IMR-90 (cell line): ENCODE measurements at regions not wholly inside any gene's neighbourhood (a gene's known extent, or its start where the extent isn't known, plus 50 kb on each side); places are given as distances from the start of the nearest gene placed in this dataset.

Experiments
- ATAC-seq: fragments of 200-7000 bp; cut with Tn5 transposase; 2 replicates; pipeline ENCODE4 v1.9.1; 2020; ENCODE audit warnings: low read depth, mild to moderate bottlenecking, moderate library complexity
- BruUV-seq: library from RNA; stranded (reverse); fragments of 400-500 nt; replicated peaks from 2 replicates; lab custom pipeline; 2021; lab: Mats Ljungman, UMichigan
- CTCF ChIA-PET: fragments of 300-600 bp; formaldehyde crosslinking; extraction: SDS; loops from one replicate; lab custom pipeline; 2021; ENCODE audit warnings: antibody characterized with exemption; lab: Yijun Ruan, JAX
- POLR2A ChIA-PET: fragments of 300-600 bp; sonication (Branson Sonifier 250); formaldehyde crosslinking; loops from one replicate; lab custom pipeline; 2022; ENCODE audit warnings: antibody characterized with exemption; ENCODE audit not compliant: unreplicated experiment; lab: Charles Lee
- DNase-seq: peaks from one replicate; pipeline ENCODE4 v3.0.0; 2013
- H2AFZ ChIP-seq: replicated peaks from 2 replicates; pipeline ENCODE3; 2013; ENCODE audit warnings: low read length, mild to moderate bottlenecking; ENCODE audit not compliant: poor library complexity
- H2AK5ac ChIP-seq: 2 replicates; pipeline ENCODE4 v1.6.1; 2013; ENCODE audit warnings: low read depth, low read length, inconsistent platforms
- H2AK9ac ChIP-seq: replicated peaks from 2 replicates; pipeline ENCODE3; 2013; ENCODE audit warnings: mild to moderate bottlenecking, low read depth, low read length, moderate library complexity; ENCODE audit not compliant: poor library complexity
- H2BK120ac ChIP-seq: 2 replicates; pipeline ENCODE4 v1.6.1; 2013; ENCODE audit warnings: low read depth, low read length, inconsistent platforms
- H2BK15ac ChIP-seq: 3 replicates; pipeline ENCODE4 v1.6.1; 2013; ENCODE audit warnings: low read depth, low read length, inconsistent platforms
- H2BK20ac ChIP-seq: 2 replicates; pipeline ENCODE4 v1.6.1; 2013; ENCODE audit warnings: low read depth, mild to moderate bottlenecking, inconsistent platforms, low read length, moderate library complexity
- H2BK5ac ChIP-seq: 2 replicates; pipeline ENCODE4 v1.6.1; 2013; ENCODE audit warnings: mild to moderate bottlenecking, low read depth, low read length, inconsistent platforms; ENCODE audit not compliant: poor library complexity, severe bottlenecking
- H3K14ac ChIP-seq: replicated peaks from 2 replicates; pipeline ENCODE4 v1.6.1; 2013; ENCODE audit warnings: low read depth, low read length, inconsistent platforms
- H3K18ac ChIP-seq: 2 replicates; pipeline ENCODE4 v1.6.1; 2013; ENCODE audit warnings: low read depth, low read length, control low read depth
- H3K23ac ChIP-seq: 2 replicates; pipeline ENCODE4 v1.6.1; 2013; ENCODE audit warnings: low read depth, low read length, inconsistent platforms
- H3K27ac ChIP-seq: 2 replicates; pipeline ENCODE4 v1.5.1; 2013; ENCODE audit warnings: mild to moderate bottlenecking, control low read depth, low read length; ENCODE audit not compliant: insufficient read depth
- H3K27me3 ChIP-seq: 2 replicates; pipeline ENCODE4 v1.6.1; 2013; ENCODE audit warnings: low read length; ENCODE audit not compliant: control insufficient read depth, insufficient read depth
- H3K36me3 ChIP-seq: 2 replicates; pipeline ENCODE4 v1.6.1; 2013; ENCODE audit warnings: low read length, mixed read lengths; ENCODE audit not compliant: control insufficient read depth, insufficient read depth
- H3K4ac ChIP-seq: 2 replicates; pipeline ENCODE4 v1.6.1; 2013; ENCODE audit warnings: low read depth, low read length, inconsistent platforms
- H3K4me1 ChIP-seq: 2 replicates; pipeline ENCODE4 v1.6.1; 2013; ENCODE audit warnings: low read length, mixed read lengths; ENCODE audit not compliant: control insufficient read depth, insufficient read depth
- H3K4me2 ChIP-seq: 2 replicates; pipeline ENCODE4 v1.6.1; 2013; ENCODE audit warnings: low read depth, mild to moderate bottlenecking, control low read depth, low read length, moderate library complexity
- H3K4me3 ChIP-seq: 2 replicates; pipeline ENCODE4 v1.5.1; 2013; ENCODE audit warnings: low read depth, mild to moderate bottlenecking, control low read depth, low read length, moderate library complexity; ENCODE audit not compliant: insufficient read depth
- H3K56ac ChIP-seq: 2 replicates; pipeline ENCODE4 v1.6.1; 2013; ENCODE audit warnings: low read length, inconsistent platforms; ENCODE audit not compliant: insufficient read depth; ENCODE audit errors: extremely low read depth
- H3K79me1 ChIP-seq, 2 experiments: 2 replicates each; pipeline ENCODE4 v1.6.1; 2013; ENCODE audit warnings: low read length in 2 of 2, inconsistent platforms in 1 of 2, low read depth in 1 of 2
- H3K9ac ChIP-seq: 2 replicates; pipeline ENCODE4 v1.6.1; 2013; ENCODE audit warnings: low read depth, low read length, control low read depth
- H3K9me1 ChIP-seq: 2 replicates; pipeline ENCODE4 v1.6.1; 2013; ENCODE audit warnings: low read length, inconsistent platforms; ENCODE audit not compliant: insufficient read depth
- H3K9me3 ChIP-seq: 2 replicates; pipeline ENCODE4 v1.6.1; 2013; ENCODE audit warnings: low read length; ENCODE audit not compliant: control insufficient read depth, insufficient read depth
- H4K20me1 ChIP-seq: 2 replicates; pipeline ENCODE4 v1.6.1; 2013; ENCODE audit warnings: low read length, inconsistent platforms; ENCODE audit not compliant: insufficient read depth
- H4K5ac ChIP-seq: 2 replicates; pipeline ENCODE4 v1.6.1; 2013; ENCODE audit warnings: mild to moderate bottlenecking, low read depth, low read length, control low read depth
- H4K8ac ChIP-seq, 2 experiments: 2 replicates each; pipeline ENCODE4 v1.6.1; 2013; ENCODE audit warnings: low read depth in 2 of 2, low read length in 2 of 2, control low read depth in 1 of 2, inconsistent platforms in 1 of 2
- H4K91ac ChIP-seq: 2 replicates; pipeline ENCODE4 v1.6.1; 2013; ENCODE audit warnings: low read depth, low read length, inconsistent platforms; ENCODE audit not compliant: insufficient read depth
- CHD1 ChIP-seq: IDR thresholded peaks from 2 replicates; pipeline ENCODE4 v1.6.1; 2012; ENCODE audit warnings: low read depth, low read length, improper control_type of control experiment
- CTCF ChIP-seq: conservative IDR thresholded peaks from 2 replicates; pipeline ENCODE4 v1.5.1; 2012; ENCODE audit warnings: mild to moderate bottlenecking, low read depth, low read length, improper control_type of control experiment
- FOS ChIP-seq: fragments of 150-350 bp; IDR thresholded peaks from 2 replicates; pipeline ENCODE4 v1.6.1; 2016; ENCODE audit warnings: low read depth, low read length
- MAFK ChIP-seq: IDR thresholded peaks from 2 replicates; pipeline ENCODE4 v1.6.1; 2012; ENCODE audit warnings: low read depth, low read length, improper control_type of control experiment
- MAZ ChIP-seq: IDR thresholded peaks from 2 replicates; pipeline ENCODE4 v1.6.1; 2012; ENCODE audit warnings: low read depth, mild to moderate bottlenecking, low read length, improper control_type of control experiment, moderate library complexity, borderline replicate concordance
- MXI1 ChIP-seq: IDR thresholded peaks from 2 replicates; pipeline ENCODE4 v1.6.1; 2012; ENCODE audit warnings: low read depth, mild to moderate bottlenecking, low read length, moderate library complexity, borderline replicate concordance
- NFE2L2 ChIP-seq: fragments of 150-350 bp; IDR thresholded peaks from 2 replicates; pipeline ENCODE4 v1.6.1; 2016; ENCODE audit warnings: low read depth, mild to moderate bottlenecking, low read length
- POLR2A ChIP-seq: IDR thresholded peaks from 2 replicates; pipeline ENCODE4 v1.6.1; 2012; ENCODE audit warnings: mild to moderate bottlenecking, low read depth, low read length
- RAD21 ChIP-seq: IDR thresholded peaks from 2 replicates; pipeline ENCODE4 v1.6.1; 2012; ENCODE audit warnings: low read length, improper control_type of control experiment
- RCOR1 ChIP-seq: IDR thresholded peaks from 2 replicates; pipeline ENCODE4 v1.6.1; 2012; ENCODE audit warnings: mild to moderate bottlenecking, low read length, improper control_type of control experiment; ENCODE audit not compliant: insufficient replicate concordance
- RFX5 ChIP-seq: IDR thresholded peaks from 2 replicates; pipeline ENCODE4 v1.8.0; 2012; ENCODE audit warnings: low read depth, mild to moderate bottlenecking, low read length, moderate library complexity
- SMC3 ChIP-seq: fragments of 150-350 bp; IDR thresholded peaks from 2 replicates; pipeline ENCODE4 v1.6.1; 2016; ENCODE audit warnings: low read depth, mild to moderate bottlenecking, antibody characterized with exemption, low read length, moderate library complexity
- WGBS, 2 experiments: methylation state at CpG; one replicate each; pipeline versions ENCODE4 v1.1.5 to v1.1.7; 2013; ENCODE audit warnings: missing lambda C conversion rate in 2 of 2; ENCODE audit not compliant: insufficient read length in 1 of 2; ENCODE audit errors: extremely low coverage in 2 of 2; 5-methylcytosine and 5-hydroxymethylcytosine counted together
- dilution Hi-C: fragments of 300-500 bp; cut with HindIII; formaldehyde crosslinking; loops from one replicate; pipeline ENCODE4 v1.14.3; 2018; ENCODE audit warnings: low sequenced_read_pairs; ENCODE audit not compliant: unreplicated experiment
- in situ Hi-C: fragments of 300-500 bp; cut with MboI; formaldehyde crosslinking; loops from 3 replicates; pipeline ENCODE4 v1.14.3; 2019; ENCODE audit warnings: low sequenced_read_pairs, inconsistent platforms, mixed read lengths
- intact Hi-C: fragments of 100-400 bp; cut with micrococcal nuclease; formaldehyde crosslinking; loops from 2 replicates; pipeline ENCODE4 v1.10.0; 2022
- TF ChIP-seq, protein P1 (sequence below): fragments of 150-350 bp; IDR thresholded peaks from 2 replicates; pipeline ENCODE4 v1.6.1; 2016; ENCODE audit warnings: low read depth, mild to moderate bottlenecking, low read length, moderate library complexity, borderline replicate concordance
- TF ChIP-seq, protein P2 (sequence below): fragments of 150-350 bp; IDR thresholded peaks from 2 replicates; pipeline ENCODE4 v1.6.1; 2017; ENCODE audit warnings: mild to moderate bottlenecking, antibody characterized with exemption, low read length, low read depth

DNA sequence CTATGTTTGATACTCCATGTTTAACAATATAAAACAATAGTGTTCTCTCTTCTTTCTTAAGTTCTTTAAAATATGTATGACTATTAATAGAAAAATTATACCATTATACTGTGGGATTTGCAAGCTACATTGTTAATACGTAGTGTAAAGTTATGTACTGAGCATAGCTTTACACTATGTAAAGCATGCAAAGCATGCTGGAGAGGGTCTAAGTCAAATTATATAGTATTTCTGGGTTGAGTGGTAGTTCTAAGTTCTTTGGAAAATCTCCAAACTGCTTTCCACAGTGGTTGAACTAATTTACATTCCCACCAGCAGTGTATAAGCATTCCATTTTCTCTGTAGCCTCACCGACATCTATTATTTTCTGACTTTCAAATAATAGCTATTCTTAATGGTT lies 253.0 kb downstream of the RAP2B start:
- Histone ChIP-seq H3K36me3 (no peaks in the 10 kb centered on the region), H2BK20ac (no peak overlapping the region), H2BK5ac (no peak overlapping the region), H3K9ac (no peak overlapping the region), H3K23ac (no peak overlapping the region), H3K9me3 (peaks cover 5% of the 10 kb centered on the region; the same call in 1 of the 2 replicates), H2AK9ac (no peak overlapping the region), H2BK15ac (no peak overlapping the region), H3K9me1 (no peaks in the 10 kb centered on the region), H2AK5ac (no peak overlapping the region), H3K18ac (no peak overlapping the region), H3K4me3 (no peak overlapping the region), H3K27me3 (0 out of 2 replicates have a peak, but pooled peaks cover 2% of the 10 kb centered on the region), H3K14ac (no peak overlapping the region), H3K4me2 (no peak overlapping the region), H3K4me1 (no peaks in the 10 kb centered on the region), H2BK120ac (no peak overlapping the region), H4K91ac (no peak overlapping the region), H3K4ac (no peak overlapping the region), H3K79me1 (no peaks in the 10 kb centered on the region), H4K8ac (no peak overlapping the region), H3K27ac (no peak overlapping the region), H4K5ac (no peak overlapping the region), H4K20me1 (no peaks in the 10 kb centered on the region), H2AFZ (no peak overlapping the region), H3K56ac (no peak overlapping the region)
- POLR2A ChIA-PET, result no interaction called here
- in situ Hi-C loops, result no loop called here
- CTCF ChIA-PET, result no interaction called here
- dilution Hi-C loops, result no loop called here
- BruUV-seq, result no TSS peak
- no CpG with 5 or more reads among the region's 2 CpGs for WGBS, 2 experiments
- ATAC-seq, result peak; percentile 68
- TF ChIP-seq, protein P1, sequence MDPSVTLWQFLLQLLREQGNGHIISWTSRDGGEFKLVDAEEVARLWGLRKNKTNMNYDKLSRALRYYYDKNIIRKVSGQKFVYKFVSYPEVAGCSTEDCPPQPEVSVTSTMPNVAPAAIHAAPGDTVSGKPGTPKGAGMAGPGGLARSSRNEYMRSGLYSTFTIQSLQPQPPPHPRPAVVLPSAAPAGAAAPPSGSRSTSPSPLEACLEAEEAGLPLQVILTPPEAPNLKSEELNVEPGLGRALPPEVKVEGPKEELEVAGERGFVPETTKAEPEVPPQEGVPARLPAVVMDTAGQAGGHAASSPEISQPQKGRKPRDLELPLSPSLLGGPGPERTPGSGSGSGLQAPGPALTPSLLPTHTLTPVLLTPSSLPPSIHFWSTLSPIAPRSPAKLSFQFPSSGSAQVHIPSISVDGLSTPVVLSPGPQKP, result no peak
- TF ChIP-seq MAFK (no peak), RAD21 (no peak), CTCF (no peak), NFE2L2 (no peak), MXI1 (no peak), SMC3 (no peak), CHD1 (no peak), FOS (no peak), RFX5 (no peak), RCOR1 (no peak), POLR2A (no peak), MAZ (no peak)
- TF ChIP-seq, protein P2, sequence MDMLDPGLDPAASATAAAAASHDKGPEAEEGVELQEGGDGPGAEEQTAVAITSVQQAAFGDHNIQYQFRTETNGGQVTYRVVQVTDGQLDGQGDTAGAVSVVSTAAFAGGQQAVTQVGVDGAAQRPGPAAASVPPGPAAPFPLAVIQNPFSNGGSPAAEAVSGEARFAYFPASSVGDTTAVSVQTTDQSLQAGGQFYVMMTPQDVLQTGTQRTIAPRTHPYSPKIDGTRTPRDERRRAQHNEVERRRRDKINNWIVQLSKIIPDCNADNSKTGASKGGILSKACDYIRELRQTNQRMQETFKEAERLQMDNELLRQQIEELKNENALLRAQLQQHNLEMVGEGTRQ, result no peak
- intact Hi-C loops, result no loop called here
- DNase-seq, result peak; percentile 8
